PC-9 (cell line): ENCODE measurements at regions not wholly inside any gene's neighbourhood (a gene's known extent, or its start where the extent isn't known, plus 50 kb on each side); places are given as distances from the start of the nearest gene placed in this dataset.

Experiments used
- EZH2 ChIP-seq: fragments of 200-600 bp; sonication (generic); IDR thresholded peaks from 2 replicates; pipeline ENCODE4 v1.8.0; 2017; ENCODE audit warnings: antibody characterized with exemption, low read depth
- TF ChIP-seq, protein P1 (sequence below): fragments of 200-600 bp; sonication (generic); conservative IDR thresholded peaks from 2 replicates; pipeline ENCODE4 v1.6.1; 2017; ENCODE audit warnings: mixed run types, antibody characterized with exemption, mild to moderate bottlenecking, moderate library complexity

DNA sequence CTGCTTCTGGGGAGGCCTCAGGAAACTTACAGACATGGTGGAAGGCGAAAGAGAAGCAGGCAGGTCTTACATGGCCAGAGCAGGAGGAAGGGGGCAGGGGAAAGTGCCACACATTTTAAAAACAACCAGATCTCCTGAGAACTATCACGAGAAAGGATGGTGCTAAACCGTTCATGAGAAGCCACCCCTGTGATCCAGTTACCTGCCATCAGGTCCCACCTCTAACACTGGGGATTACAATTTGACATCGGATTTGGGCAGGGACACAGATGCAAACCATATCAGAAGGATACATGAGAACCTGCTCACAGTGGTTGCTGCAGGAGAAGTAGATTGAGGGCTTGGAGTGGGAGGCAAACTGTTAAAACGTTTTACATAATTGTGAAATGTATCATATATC, 152.2 kb downstream of the ADAMTS15 start:
- TF ChIP-seq, protein P1, sequence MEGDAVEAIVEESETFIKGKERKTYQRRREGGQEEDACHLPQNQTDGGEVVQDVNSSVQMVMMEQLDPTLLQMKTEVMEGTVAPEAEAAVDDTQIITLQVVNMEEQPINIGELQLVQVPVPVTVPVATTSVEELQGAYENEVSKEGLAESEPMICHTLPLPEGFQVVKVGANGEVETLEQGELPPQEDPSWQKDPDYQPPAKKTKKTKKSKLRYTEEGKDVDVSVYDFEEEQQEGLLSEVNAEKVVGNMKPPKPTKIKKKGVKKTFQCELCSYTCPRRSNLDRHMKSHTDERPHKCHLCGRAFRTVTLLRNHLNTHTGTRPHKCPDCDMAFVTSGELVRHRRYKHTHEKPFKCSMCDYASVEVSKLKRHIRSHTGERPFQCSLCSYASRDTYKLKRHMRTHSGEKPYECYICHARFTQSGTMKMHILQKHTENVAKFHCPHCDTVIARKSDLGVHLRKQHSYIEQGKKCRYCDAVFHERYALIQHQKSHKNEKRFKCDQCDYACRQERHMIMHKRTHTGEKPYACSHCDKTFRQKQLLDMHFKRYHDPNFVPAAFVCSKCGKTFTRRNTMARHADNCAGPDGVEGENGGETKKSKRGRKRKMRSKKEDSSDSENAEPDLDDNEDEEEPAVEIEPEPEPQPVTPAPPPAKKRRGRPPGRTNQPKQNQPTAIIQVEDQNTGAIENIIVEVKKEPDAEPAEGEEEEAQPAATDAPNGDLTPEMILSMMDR: no peak
- TF ChIP-seq EZH2: no peak
